Suppressor macrophage treated with lipopolysaccharide for 4 hours (primary cell): ENCODE measurements at regions not wholly inside any gene's neighbourhood (a gene's known extent, or its start where the extent isn't known, plus 50 kb on each side); places are given as distances from the start of the nearest gene placed in this dataset.

Experiments
- DNase-seq: peaks from one replicate; pipeline ENCODE4 v3.0.0-alpha.2; 2020

DNA sequence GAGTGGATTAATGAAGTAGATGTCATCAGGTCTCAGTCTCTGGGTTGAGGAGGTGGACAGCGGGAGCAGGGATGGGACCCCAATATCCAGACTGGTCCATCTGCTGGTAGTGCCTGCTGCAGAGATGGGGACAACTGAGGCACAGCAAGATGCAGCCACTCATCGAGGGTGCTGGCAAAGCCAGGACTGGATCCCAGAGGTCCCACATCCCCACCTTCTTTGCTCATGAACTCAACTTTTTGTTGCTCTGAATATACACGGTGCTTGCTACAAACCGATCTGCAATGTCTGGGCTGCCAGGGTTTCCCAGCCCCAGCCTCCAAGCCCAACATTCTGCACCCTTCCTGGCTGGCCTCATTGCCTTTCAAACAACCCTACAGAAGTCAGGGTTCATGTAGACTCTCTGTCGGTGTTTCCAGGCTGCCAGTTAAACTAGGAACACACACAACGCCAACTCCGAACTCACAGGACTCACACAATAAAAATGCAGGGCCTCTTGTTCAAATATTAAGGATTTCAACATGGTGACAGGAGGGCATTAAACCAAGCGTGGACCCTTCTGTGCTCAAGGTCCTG lies 168.2 kb downstream of the MN1 start:
- DNase-seq, result no peak

GRCh38 chr22:27634043-27634740 lies 167.4 kb downstream of the MN1 start:
- no peak for DNase-seq

DNA sequence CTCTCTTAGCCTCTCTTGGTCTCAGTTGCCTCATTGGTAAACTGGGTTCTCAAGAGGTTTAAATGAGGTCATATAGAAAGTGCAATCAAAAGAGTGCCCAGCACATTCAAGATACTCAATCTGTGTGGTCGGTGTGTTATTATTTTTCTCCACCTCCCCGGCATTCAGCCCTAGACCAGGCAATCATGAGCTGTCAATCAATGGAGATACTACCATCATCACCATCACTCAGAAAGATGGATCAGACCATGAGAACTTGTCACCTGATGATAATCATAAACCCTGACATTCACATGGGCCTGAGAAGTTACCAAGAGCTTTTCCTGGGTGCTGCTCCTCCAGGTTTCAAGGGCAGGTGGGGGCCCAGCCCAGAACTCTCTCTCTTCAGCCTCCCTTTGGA lies 166.1 kb downstream of the MN1 start:
- no peak for DNase-seq

- no peak for DNase-seq
Observed at GRCh38 chr22:27635852-27636251, 165.7 kb downstream of the MN1 start.

DNA sequence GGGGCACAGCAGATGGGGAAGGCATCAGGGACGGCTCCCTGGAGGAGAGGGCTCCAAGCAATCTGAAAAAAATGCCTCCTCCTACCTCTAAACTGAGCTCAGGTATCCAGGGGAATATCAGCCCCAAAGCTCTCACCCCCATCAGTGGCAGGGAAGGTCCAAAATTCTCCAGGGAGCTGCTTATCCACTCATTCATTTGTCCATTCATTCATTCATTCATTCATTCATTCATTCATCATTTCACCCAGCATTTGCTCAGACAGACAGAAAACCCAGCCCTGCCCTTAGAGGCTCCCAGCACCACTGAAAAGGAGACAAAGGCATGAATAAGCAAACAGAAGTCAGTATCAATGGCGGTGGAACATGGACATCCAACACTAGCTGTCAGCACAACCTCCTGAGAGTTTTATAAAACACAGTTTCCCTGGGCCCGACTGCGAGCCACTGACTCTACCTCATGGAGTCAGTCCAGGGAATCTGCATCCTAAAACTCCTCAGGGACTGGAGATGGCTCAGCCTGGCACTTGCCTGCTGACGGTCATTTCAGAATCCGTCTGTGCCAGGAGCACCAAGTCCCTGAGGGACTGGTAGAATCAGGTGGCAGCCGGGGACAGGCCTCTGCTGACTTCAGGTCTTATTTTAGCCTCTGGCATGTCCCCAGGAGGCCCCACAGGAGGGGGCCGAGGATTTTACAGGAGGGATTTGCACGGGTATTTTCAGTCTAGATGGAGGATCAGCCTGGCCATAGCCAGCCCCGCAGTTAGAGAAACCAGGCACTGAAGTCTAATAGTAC lies 164.6 kb downstream of the MN1 start:
- DNase-seq, result no peak

DNA sequence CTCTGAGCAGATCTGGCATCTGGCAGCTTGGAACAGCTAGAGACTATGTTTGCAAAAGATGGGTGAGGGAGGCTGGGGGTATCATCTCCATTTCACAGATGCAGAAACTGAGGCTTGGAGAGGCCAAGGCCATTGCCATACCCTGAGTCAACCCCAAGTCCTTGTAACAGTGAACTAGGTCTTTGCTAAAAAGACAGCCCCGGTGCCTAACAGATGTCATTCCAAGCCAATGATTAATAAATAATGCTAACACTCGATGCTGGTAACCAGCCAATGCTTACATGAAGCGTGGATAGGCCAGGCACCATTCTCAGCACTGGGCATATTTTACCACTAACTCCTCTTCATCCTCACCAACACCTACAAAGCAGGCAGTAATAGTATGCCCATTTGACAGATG lies 164.0 kb downstream of the MN1 start:
- DNase-seq, result no peak

DNA sequence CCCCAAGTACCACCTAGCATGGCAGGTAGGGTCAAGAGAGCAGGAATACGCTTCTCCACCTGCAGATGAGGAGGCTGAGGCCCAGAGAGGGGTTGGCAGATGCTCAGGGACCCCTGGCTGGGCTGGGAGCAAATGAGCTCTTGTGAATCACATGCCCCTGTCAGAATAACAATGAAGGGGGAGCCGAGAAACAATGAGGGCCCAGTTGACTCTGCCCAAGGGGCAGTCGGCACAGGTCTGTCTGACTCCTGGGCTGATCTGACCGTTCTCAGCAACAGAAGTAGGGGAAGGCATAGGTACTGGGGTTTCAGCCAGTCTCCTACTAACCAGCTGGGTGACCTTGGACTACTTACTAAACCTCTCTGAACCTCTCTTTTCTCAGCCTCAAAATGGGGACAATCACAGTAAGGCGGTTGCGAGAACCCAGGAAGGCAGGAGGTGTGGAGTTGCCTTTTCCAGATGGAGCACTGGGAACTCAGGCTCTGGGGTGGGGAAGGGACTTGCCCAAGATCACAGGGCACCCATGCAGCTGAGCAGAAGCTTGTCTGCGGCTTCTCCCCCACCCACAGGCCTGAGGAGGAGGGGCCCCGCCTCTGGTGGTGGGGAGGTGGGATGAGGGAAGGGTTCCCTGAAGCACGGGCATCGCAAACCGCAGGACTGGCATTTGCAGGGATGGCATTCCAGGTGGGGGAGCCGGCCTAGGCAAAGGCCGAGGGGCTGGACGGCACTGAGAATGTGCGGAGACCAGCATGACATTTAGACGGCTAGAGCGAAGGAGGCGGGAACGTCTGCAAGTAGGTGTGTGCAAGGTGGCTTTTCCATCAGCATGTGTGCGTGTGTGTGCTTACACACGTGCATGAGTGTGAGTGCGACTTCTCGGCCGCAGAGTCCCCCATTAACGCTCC lies 163.0 kb downstream of the MN1 start:
- no peak for DNase-seq

GRCh38 chr22:27639248-27640086 lies 162.1 kb downstream of the MN1 start:
- DNase-seq, result no peak

- no peak for DNase-seq
Observed at GRCh38 chr22:27641049-27641795, 160.3 kb downstream of the MN1 start.

DNA sequence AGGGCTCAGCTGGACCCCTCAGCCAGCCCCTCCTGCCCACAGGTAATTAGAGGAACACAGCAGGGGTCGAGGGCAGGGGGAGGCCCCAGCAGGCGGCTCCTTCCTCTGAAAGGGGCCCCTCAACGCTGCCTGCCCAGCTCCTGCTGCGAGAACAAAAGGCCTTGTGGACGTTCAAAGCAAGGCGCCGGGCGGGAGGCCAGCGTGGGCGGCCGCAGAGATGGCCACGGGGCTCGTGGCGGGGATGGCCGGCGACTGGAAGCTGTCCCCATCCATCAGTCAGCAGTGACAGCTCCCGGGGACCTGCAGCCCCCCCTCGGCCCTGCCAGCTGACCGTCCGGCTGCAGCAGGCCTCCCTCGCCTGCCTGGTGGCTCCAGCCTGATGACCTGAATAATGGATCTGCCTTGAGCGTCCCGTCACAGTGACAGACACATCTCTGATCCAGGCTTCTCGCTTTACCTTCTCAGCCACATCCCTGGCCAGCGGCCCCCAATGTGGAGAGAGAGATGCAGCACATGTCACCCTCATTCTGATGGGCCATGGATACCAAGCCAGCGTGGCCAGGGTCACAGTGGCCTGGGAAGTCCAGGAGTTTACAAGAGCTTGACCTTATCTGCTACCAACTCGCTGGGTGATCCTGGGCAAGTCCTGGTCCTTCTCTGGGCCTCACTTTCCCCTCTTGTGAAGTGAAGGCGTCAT lies 159.3 kb downstream of the MN1 start:
- no peak for DNase-seq

DNA sequence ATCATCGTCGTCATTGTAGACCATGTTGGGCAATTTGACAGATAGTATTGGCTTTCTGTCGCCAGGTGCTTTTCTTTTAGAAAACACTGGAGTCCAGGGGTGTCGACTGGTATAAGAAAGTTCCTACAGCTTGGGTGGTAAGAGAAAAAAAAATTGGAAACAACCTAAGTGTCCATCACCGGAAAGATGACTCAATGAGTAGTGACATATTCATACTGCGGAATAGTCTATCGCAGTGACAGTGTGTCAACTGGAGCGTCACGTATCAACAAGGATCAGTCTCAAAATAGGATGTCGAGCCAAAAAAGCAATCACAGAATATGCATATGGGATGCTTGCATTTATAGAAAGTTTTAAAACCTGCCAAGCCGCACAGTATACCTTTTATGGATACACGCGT lies 157.6 kb downstream of the MN1 start:
- no peak for DNase-seq

DNA sequence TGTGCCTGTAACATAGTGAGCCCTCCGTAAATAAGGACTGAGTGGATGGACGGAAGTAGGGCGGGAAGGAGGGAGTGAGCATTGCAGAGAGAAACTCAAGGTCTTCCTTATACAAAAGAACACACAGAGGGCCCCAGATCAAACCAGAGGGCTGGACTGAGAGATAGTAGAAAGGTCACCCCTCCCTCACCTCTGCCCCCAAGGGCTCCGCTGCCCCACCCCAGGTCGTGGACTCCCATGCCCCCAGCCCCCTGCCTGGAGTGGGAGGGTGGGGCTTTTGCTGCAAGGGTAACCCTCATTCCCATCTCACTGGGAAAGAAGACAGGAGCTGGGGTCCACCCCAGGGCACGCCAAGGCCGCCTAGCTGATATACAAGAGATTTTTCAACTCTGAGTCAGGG lies 157.0 kb downstream of the MN1 start:
- no peak for DNase-seq

DNA sequence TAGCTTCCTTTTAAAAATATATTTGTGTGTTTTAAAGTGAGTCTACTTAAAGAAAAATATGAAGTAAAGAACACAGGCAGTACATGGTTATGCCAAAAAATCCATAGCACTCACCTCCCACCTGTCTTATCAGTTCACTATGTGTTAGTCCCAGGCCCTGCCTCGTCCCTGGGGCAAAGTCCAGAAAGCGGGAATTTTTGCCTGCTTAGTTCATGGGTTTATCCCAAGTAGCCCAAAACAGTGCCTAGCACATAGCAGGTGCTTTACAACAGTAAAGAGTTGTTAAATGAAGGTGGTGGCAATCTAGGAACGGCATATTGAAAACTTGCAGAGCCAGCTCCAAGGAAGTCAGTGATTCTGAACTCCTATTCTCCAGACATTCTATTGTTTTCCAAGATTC lies 154.0 kb downstream of the MN1 start:
- no peak for DNase-seq

GRCh38 chr22:27648074-27648473 lies 153.5 kb downstream of the MN1 start:
- DNase-seq, result no peak

DNA sequence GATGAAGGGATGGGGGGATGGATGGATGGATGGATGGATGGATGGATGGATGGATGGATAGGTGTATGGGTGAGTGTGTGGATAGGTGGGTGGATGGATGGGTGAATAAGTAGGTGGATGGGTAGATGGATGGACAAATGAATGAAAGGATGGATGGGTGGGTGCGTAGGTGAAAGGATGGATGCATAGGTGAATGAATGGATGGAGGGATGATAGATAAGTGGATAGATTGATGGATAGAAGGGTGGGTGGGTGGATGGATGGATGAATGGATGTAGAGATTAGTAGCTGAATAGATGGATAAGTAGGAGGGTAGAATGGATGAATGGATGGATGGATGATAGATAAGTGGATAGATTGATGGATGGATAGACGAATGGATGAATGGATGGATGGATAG lies 152.7 kb downstream of the MN1 start:
- DNase-seq, result no peak

- DNase-seq, result no peak
Observed at GRCh38 chr22:27650572-27650971, 151.0 kb downstream of the MN1 start.

GRCh38 chr22:27650985-27651384 lies 150.6 kb downstream of the MN1 start:
- no peak for DNase-seq

GRCh38 chr22:27651486-27651885 lies 150.1 kb downstream of the MN1 start:
- DNase-seq, result no peak

DNA sequence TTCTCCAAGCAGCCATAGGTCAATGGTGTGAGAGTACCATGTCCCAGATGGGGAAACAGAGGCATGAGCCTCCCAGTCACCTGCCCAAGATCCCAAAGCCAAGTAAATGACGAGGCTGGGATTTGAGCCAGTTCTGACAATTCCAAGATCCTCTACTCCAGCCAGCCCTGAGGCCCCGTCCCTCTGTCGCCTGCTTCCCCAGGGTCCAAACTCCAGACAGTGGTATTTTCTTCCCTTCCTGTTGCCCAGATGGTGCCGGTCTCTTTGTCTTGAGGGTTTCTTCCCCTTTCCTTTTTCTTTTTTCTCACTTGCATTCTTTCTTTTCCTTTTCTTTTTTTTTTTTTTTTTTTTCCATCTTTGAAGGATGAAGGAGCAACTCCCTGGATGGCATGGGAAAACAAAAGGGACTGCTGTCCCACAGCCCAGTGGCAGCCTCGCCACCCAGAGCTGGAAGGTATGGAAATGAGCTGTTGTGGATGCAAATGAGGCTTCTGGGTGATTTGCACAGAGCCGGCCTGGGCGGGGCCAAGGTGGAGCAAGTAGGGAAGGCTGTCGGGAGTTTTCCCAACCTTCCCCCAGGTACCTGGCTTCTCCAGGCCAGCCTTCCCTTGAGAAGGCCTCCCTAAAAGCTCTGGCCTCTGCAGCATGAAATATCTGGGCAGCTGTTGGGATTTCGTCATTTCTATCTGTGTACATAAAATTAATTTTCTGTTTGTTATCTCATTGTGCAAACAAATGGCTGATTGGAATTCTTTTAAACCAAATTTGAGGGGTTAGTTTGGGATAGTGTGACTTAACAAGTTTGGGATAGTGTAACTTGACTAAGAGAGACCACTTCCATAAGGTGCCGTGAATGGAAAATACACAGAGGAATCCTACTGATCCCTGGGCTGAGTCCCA lies 146.8 kb downstream of the MN1 start:
- no peak for DNase-seq
